NCI-H748 (cell line): ENCODE measurements at regions not wholly inside any gene's neighbourhood (a gene's known extent, or its start where the extent isn't known, plus 50 kb on each side); places are given as distances from the start of the nearest gene placed in this dataset.
"Not testable (repeated sequence)": the region's sequence is repeated elsewhere in the genome, so short reads cannot be mapped to it uniquely, and the experiment has no call there.

Source experiments
- DNase-seq: peaks from one replicate; lab custom pipeline; 2025; ENCODE audit not compliant: unreplicated experiment; lab: John Stamatoyannopoulos, UW

GRCh38 chr16:13453938-13454553 lies 465.9 kb upstream of the ERCC4 start:
- DNase-seq: peak; percentile 48

GRCh38 chr16:13463619-13464018 lies 456.3 kb upstream of the ERCC4 start:
- DNase-seq: no peak

DNA sequence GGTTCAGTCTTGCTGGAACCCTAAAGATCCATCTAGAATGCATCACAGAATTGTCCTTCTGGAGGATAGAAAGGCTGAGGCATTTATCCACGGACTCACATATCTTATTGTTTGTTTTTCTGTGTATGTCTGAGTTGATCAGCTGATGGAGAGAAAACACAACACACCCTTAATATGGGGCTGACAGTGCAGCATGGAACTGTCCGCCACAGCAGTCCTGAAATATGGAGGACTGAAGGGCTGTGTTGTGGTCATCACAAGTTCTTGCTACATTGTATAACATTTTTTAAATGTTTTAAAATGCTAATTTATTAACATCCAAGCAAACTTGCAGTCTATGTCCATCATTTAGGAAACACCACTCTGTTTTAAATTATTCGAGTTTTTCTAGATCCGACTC lies 448.9 kb upstream of the ERCC4 start:
- no peak for DNase-seq

GRCh38 chr16:13478991-13479390 lies 441.0 kb upstream of the ERCC4 start:
- no peak for DNase-seq

DNA sequence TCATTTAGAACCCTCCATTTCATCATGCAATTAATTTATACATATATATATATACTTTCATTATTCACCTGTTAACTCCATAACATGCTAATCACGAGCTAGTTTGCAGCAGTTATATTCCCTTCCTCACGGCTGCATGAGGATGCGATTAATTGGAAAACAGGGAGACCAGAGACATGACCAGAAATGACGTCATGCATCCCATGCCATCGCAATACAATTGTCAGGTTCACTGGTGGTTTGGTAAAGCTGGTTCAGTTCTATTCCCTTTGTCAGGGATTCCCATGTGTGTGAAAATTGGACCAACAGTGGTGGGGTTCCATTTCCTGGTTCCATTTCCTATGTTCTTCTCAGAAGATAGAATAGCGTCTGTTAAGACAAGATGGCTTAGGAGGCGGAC lies 440.4 kb upstream of the ERCC4 start:
- no peak for DNase-seq

DNA sequence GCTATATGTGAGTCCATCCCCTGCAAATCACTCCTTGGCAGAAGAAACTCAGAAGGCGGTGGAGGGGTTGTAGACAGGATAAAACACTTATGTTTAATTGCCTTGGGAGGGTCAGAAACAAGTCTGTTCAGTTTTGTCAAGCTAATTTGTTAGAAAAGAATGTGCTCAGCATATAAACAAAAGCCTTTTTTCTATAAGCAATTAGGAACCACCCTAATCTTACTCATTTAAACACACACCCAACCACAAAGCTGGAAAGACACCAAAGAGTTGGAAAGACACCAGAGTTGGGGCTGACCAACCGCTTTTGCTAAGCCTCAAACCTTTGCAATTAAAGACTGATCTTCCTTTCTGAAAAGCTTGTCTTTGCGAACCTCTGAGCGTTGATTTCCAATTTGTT lies 439.2 kb upstream of the ERCC4 start:
- peak; percentile 42 for DNase-seq

DNA sequence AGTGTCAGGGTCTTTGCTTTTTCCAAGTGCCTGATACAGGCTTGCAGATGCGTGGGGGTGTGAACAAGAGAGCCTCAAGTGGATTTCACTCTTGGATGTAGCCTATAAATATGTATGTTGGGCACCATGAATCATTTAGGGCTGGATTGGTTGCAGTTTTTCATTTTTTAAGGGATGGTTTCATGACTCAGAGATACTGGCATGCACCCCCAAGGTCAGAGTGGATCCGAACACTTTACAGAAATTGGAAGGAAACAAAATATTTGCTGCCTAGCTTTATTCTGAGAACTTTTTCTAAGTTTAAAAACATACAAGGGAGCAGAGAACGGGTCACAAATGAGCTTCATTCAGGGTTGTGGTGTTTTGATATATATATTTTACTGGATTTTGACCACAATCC lies 436.8 kb upstream of the ERCC4 start:
- DNase-seq: no peak

DNA sequence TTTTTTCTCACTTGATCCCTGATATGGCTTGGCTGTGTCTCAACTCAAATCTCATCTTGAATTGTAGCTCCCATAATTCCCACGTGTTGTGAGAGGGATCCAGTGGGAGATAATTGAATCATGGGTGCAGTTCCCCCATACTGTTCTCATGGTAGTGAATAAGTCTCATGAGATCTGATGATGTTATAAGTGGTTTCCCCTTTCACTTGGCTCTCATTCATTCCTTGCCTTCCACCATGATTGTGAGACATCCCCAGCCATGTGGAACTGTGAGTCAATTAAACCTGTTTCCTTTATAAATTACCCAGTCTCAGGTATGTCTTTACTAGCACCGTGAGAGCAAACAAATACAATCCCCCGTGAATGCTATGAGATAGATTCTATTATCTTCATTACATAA lies 430.5 kb upstream of the ERCC4 start:
- DNase-seq: not testable (repeated sequence)

DNA sequence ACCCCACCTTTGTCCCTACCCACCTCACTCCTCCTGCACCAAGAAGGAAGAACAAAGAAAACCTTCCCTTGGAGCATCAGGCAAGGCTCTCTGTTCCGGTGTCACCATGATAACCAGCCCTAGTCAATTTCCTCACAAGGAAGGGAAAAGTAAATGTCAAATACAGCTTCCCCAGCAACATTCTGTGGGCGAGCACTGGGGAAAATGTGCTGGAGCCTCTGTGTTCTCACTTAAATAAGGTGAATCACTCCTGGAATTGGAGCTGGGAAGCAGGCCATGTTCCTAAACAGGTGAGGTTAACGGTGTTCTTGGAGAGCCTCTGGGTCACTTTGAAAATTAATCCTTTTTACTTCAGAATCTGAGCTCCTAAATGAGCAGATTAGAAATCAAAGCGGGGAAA lies 427.9 kb upstream of the ERCC4 start:
- DNase-seq: no peak

DNA sequence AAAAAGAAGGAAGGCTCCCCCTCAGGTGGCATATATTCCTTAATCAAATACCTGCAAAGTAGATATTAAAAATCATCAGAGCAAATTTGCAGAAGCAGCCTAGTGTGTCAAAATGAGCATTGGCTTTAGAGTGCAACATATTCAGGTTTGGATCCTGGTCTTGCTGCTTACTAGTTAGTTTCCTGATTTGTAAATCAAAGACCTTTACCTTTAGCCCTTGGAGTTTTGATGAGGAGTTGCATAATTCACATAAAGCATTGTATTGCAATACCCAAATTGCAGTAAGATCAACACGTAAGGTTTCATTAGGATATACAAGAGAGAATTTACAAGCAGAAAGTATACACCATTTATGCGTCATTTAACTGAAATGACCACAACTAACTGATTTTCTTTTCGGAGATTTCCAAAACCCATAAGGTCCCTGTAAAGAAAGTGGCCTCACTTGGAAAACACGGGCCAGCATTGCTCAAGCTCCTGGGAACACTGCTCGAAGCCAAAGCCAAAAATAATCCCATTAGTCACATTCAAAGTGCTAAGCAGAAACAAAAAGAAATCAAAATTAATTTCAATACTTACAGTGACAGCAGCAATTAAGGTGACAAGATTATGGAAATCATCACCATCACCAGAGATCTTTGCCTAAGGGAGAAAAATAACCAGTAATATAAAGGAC lies 415.9 kb upstream of the ERCC4 start:
- no peak for DNase-seq

- DNase-seq: no peak
These were observed 412.4 kb upstream of the ERCC4 start for GRCh38 chr16:13507530-13507929.

DNA sequence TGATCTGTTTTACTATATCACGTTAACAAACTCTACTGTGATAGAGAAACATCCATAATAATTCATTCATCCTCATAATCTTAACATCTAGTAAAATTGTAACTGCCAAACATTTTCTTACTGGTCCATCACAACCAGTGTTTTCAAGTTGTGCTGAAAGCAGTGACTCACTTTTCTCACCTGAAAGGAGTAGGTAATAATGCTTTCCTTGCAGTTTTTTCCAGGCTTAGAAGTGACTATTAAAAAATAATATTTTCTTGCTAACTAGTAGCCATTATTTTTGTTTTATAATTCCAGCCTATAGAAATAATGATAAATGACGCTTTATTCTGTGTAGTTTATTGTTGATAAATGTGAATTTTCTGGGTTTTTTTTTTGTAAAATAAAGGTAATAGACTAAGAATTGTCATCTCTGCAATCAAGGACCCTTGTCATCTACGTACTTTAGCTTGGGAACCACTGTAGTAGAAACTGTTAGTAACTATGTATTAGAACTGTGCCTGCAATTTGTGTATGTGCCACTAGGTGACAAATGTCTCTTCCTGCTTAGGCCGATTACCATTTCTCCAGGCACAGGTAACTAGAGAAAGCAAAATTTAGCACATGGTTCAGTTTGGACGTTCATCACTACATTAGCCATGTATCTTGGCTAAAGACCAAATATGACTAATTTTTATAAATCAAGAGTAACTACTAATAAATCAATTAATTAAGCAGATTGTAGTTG lies 409.4 kb upstream of the ERCC4 start:
- DNase-seq: peak; percentile 5

DNA sequence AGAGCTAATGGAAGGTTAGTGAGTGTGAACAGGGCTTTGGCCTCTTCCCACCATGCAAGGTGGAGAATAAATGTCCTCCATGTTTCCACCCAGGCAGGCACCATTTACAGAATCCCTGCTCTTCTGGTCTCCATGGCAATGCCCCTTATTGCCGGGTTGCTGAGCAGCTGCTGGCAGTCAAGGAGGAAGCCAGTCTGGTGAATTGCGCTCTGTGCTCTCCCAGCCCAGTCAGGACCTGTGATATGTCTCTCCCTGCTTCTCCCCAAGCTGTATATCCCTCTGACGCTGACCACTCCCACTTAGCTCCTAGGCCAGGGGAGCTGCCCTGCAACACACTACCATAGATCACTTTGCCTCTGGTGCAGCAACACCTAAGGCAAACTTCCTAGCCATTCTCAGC lies 402.1 kb upstream of the ERCC4 start:
- DNase-seq: peak; percentile 38

- DNase-seq: no peak
These were observed 400.1 kb upstream of the ERCC4 start for GRCh38 chr16:13519871-13520270.

DNA sequence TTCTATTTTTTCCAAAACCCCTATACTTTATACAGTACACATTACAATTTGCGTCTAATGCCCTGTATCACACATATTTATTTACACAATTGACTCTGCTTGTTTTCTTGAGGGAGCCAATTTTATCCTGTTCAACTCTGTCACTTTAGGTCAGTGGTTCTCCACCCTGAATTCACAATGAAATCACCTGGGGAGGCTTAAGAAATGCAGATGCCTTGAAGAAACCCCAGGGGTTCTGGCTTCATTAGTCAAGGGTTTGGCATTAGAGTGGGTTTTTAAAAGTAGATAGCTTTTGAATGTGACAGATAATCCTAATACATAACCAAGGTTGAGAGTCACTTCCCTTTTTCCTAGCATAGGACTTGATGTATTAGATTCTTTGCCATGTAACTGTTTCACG lies 398.6 kb upstream of the ERCC4 start:
- DNase-seq: no peak

DNA sequence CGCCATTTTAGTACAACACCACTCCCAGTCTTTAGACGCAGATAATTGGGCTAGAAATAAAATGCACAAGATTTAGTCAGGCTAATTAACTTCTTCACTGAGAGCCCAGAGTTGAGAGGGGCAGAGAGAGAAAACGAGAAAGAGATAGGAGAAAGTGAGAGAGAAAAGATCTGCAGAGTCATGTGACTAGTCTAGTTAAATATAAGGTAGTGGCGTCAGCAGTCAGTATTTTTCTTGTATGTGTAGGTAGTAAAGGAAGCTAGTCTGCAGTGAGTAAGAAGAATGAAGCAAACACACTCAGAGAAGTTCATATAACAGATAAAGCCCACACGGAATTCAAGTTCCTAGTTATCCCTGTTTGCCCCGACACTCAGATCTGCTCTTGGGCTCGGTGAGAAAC lies 392.6 kb upstream of the ERCC4 start:
- no peak for DNase-seq

GRCh38 chr16:13528691-13529090 lies 391.3 kb upstream of the ERCC4 start:
- no peak for DNase-seq

DNA sequence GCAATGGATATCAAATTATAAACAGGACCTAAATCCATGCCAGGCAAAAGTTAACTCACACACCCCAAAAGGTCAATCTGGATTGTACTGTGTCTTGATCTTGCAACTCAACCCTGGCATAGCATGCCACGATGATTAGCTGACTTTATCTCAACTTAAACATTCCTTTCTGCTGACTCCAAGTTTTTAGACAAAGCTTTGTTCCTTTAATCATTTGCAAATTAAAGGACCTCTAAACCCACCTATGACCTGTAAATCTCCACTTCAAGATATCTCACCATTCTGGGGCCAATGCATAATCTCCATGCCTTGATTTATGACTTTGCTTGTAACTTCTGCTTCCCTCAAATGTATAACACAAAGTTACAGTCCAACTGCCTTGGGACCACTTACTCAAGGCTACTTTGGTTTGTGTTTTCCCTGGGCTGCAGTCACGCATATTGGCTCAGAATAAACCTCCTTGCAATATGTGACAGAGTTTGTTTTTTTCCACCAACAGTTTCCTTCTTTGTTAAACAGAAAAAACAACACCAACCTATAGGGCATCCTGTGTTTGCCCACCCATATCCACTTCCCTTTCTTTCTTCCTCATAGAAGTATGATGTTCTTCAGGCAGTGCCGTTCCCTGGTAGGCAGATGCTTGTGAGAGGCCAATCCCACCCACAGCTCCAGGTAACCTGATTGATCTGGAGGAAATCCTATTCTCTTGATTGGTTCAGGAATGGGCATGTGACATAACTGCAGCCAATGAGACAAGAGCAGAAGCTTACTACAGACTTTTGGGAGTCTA lies 390.6 kb upstream of the ERCC4 start:
- DNase-seq: no peak

- no peak for DNase-seq
These were observed 379.2 kb upstream of the ERCC4 start for GRCh38 chr16:13540771-13541170.

GRCh38 chr16:13542284-13542683 lies 377.7 kb upstream of the ERCC4 start:
- no peak for DNase-seq

DNA sequence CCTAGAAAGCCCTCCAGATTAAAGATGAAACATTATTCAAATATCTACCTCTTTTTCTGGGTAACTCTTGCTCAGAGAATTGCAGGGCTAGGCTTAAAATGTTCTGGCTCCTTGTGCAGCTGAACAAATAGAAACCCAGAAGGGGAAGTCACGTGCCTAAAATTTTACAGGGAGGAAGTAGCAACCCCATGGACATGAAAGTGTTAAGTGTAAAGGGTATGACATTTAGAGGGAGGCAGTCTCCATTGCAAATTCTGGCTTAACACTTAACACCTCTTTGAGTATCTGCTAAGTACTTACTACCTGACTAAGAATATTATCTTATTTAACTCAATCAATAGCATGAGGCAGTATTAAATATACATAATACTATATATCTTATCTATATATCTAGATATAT lies 376.1 kb upstream of the ERCC4 start:
- peak; percentile 13 for DNase-seq

GRCh38 chr16:13545271-13545670 lies 374.7 kb upstream of the ERCC4 start:
- no peak for DNase-seq
